ENCODE measurements at regions not wholly inside any gene's neighbourhood (a gene's known extent, or its start where the extent isn't known, plus 50 kb on each side); places are given as distances from the start of the nearest gene placed in this dataset.

- Mint-ChIP-seq H3K27ac (no peak overlapping the region), H3K4me3 (no peak overlapping the region), H3K27me3 (peaks cover 33% of the 10 kb centered on the region), H3K4me1 (no peaks in the 10 kb centered on the region), H3K9me3 (no peaks in the 10 kb centered on the region)
- ATAC-seq (no peak), DNase-seq (no peak)
Observed at GRCh38 chr9:134497283-134497860, 144.2 kb upstream of the COL5A1 start.

- ATAC-seq = no peak
- no peak overlapping the region for H3K4me3 Mint-ChIP-seq
Observed at GRCh38 chr9:134498814-134499166, 142.8 kb upstream of the COL5A1 start.

GRCh38 chr9:134500931-134501760 is 140.5 kb upstream of the COL5A1 start:
- Mint-ChIP-seq H3K4me1 (no peaks in the 10 kb centered on the region), H3K9me3 (no peaks in the 10 kb centered on the region), H3K4me3 (no peak overlapping the region), H3K27ac (no peak overlapping the region), H3K27me3 (peaks cover 36% of the 10 kb centered on the region)
- ATAC-seq (no peak), DNase-seq (no peak)

More at GRCh38 chr9:134498814-134499166, 142.8 kb upstream of the COL5A1 start:
- Mint-ChIP-seq H3K27ac (no peak overlapping the region), H3K9me3 (no peaks in the 10 kb centered on the region), H3K4me1 (no peaks in the 10 kb centered on the region), H3K27me3 (peaks cover 34% of the 10 kb centered on the region)
- DNase-seq = no peak

GRCh38 chr9:134501761-134502265 is 139.8 kb upstream of the COL5A1 start:
- no peaks in the 10 kb centered on the region for H3K9me3 Mint-ChIP-seq
- peaks cover 36% of the 10 kb centered on the region for H3K27me3 Mint-ChIP-seq
- H3K4me3 Mint-ChIP-seq = no peak overlapping the region
- no peak for ATAC-seq
- no peak for DNase-seq
- H3K27ac Mint-ChIP-seq = no peak overlapping the region
- no peaks in the 10 kb centered on the region for H3K4me1 Mint-ChIP-seq

GRCh38 chr9:134502266-134502791 is 139.3 kb upstream of the COL5A1 start:
- H3K27me3 Mint-ChIP-seq = peaks cover 36% of the 10 kb centered on the region
- H3K4me1 Mint-ChIP-seq = no peaks in the 10 kb centered on the region
- H3K4me3 Mint-ChIP-seq = no peak overlapping the region
- ATAC-seq = no peak
- no peak overlapping the region for H3K27ac Mint-ChIP-seq
- DNase-seq = no peak
- H3K9me3 Mint-ChIP-seq = no peaks in the 10 kb centered on the region

GRCh38 chr9:134502809-134503211 is 138.8 kb upstream of the COL5A1 start:
- no peak overlapping the region for H3K4me3 Mint-ChIP-seq
- no peaks in the 10 kb centered on the region for H3K9me3 Mint-ChIP-seq
- no peaks in the 10 kb centered on the region for H3K4me1 Mint-ChIP-seq
- no peak overlapping the region for H3K27ac Mint-ChIP-seq
- H3K27me3 Mint-ChIP-seq = peaks cover 36% of the 10 kb centered on the region
- DNase-seq (no peak), ATAC-seq (no peak)

GRCh38 chr9:134503301-134504105 is 138.1 kb upstream of the COL5A1 start:
- Mint-ChIP-seq H3K4me1 (no peaks in the 10 kb centered on the region), H3K9me3 (no peaks in the 10 kb centered on the region), H3K27ac (no peak overlapping the region), H3K4me3 (no peak overlapping the region), H3K27me3 (peaks cover 36% of the 10 kb centered on the region)
- no peak for ATAC-seq
- no peak for DNase-seq

- Mint-ChIP-seq H3K27me3 (peaks cover 36% of the 10 kb centered on the region), H3K27ac (no peak overlapping the region), H3K4me3 (no peak overlapping the region), H3K9me3 (no peaks in the 10 kb centered on the region), H3K4me1 (no peaks in the 10 kb centered on the region)
- ATAC-seq = no peak
- no peak for DNase-seq
Observed at GRCh38 chr9:134504106-134504385, 137.6 kb upstream of the COL5A1 start.

GRCh38 chr9:134505032-134505431 is 136.6 kb upstream of the COL5A1 start:
- no peak for DNase-seq
- no peaks in the 10 kb centered on the region for H3K9me3 Mint-ChIP-seq
- H3K27me3 Mint-ChIP-seq = peaks cover 36% of the 10 kb centered on the region
- H3K4me1 Mint-ChIP-seq = no peaks in the 10 kb centered on the region
- no peak overlapping the region for H3K4me3 Mint-ChIP-seq
- peak; percentile 48 for ATAC-seq
- no peak overlapping the region for H3K27ac Mint-ChIP-seq

GRCh38 chr9:134509281-134509680 is 132.3 kb upstream of the COL5A1 start:
- Mint-ChIP-seq H3K4me1 (no peaks in the 10 kb centered on the region), H3K9me3 (no peaks in the 10 kb centered on the region), H3K4me3 (no peak overlapping the region), H3K27ac (no peak overlapping the region), H3K27me3 (no peaks in the 10 kb centered on the region)
- DNase-seq = no peak
- no peak for ATAC-seq

GRCh38 chr9:134509817-134510216 is 131.8 kb upstream of the COL5A1 start:
- DNase-seq (no peak), ATAC-seq (no peak)
- Mint-ChIP-seq H3K4me1 (no peaks in the 10 kb centered on the region), H3K4me3 (no peak overlapping the region), H3K27ac (no peak overlapping the region), H3K27me3 (no peaks in the 10 kb centered on the region), H3K9me3 (no peaks in the 10 kb centered on the region)

GRCh38 chr9:134514503-134514902 is 127.1 kb upstream of the COL5A1 start:
- H3K27ac Mint-ChIP-seq = no peak overlapping the region
- no peak for ATAC-seq
- no peak for DNase-seq
- no peaks in the 10 kb centered on the region for H3K27me3 Mint-ChIP-seq
- H3K4me1 Mint-ChIP-seq = no peaks in the 10 kb centered on the region
- no peak overlapping the region for H3K4me3 Mint-ChIP-seq
- H3K9me3 Mint-ChIP-seq = no peaks in the 10 kb centered on the region

GRCh38 chr9:134515026-134515821 is 126.4 kb upstream of the COL5A1 start:
- Mint-ChIP-seq H3K9me3 (no peaks in the 10 kb centered on the region), H3K27me3 (no peaks in the 10 kb centered on the region), H3K4me3 (no peak overlapping the region), H3K27ac (peak overlapping the region in 1 of 2 donors; percentile 10), H3K4me1 (no peaks in the 10 kb centered on the region)
- ATAC-seq (no peak), DNase-seq (no peak)

- H3K27me3 Mint-ChIP-seq = no peaks in the 10 kb centered on the region
- DNase-seq (no peak), ATAC-seq (no peak)
- H3K4me3 Mint-ChIP-seq = no peak overlapping the region
- H3K9me3 Mint-ChIP-seq = peaks cover 0 to 8% of the 10 kb centered on the region in 2 donors
- H3K4me1 Mint-ChIP-seq = no peaks in the 10 kb centered on the region
- H3K27ac Mint-ChIP-seq = no peak overlapping the region
Observed at GRCh38 chr9:134516464-134516863, 125.1 kb upstream of the COL5A1 start.

GRCh38 chr9:134517069-134517680 is 124.4 kb upstream of the COL5A1 start:
- Mint-ChIP-seq H3K4me1 (no peaks in the 10 kb centered on the region), H3K9me3 (peaks cover 0 to 8% of the 10 kb centered on the region in 2 donors), H3K27ac (no peak overlapping the region), H3K27me3 (no peaks in the 10 kb centered on the region), H3K4me3 (no peak overlapping the region)
- no peak for DNase-seq
- ATAC-seq = no peak
